Activated CD8-positive, alpha-beta T cell treated with anti-CD3 and anti-CD28 coated beads for 36 hours (primary cell): ENCODE measurements at regions not wholly inside any gene's neighbourhood (a gene's known extent, or its start where the extent isn't known, plus 50 kb on each side); places are given as distances from the start of the nearest gene placed in this dataset.

Experiments
- ATAC-seq: fragments of 200-7000 bp; cut with Tn5 transposase; one replicate; pipeline ENCODE4 v1.10.0; 2021; ENCODE audit warnings: mild to moderate bottlenecking, moderate library complexity
- CTCF ChIA-PET: fragments of 350-600 bp; sonication (Branson Sonifier 250); formaldehyde crosslinking; loops from one replicate; lab custom pipeline; 2021; ENCODE audit warnings: antibody characterized with exemption; lab: Charles Lee
- POLR2A ChIA-PET: fragments of 350-600 bp; sonication (Branson Sonifier 250); formaldehyde crosslinking; loops from one replicate; lab custom pipeline; 2021; ENCODE audit warnings: antibody characterized with exemption; lab: Charles Lee
- DNase-seq: peaks from one replicate; pipeline ENCODE4 v3.0.0-alpha.2; 2020
- H3K27ac Mint-ChIP-seq: one replicate; pipeline ENCODE4 v1.8.0; 2021; ENCODE audit warnings: mild to moderate bottlenecking, mixed read lengths
- H3K27me3 Mint-ChIP-seq: one replicate; pipeline ENCODE4 v1.8.0; 2021; ENCODE audit warnings: mixed read lengths
- H3K36me3 Mint-ChIP-seq: one replicate; pipeline ENCODE4 v1.8.0; 2021; ENCODE audit warnings: low read depth, mixed read lengths
- H3K4me1 Mint-ChIP-seq: one replicate; pipeline ENCODE4 v1.8.0; 2021; ENCODE audit warnings: low read depth, mixed read lengths
- H3K4me3 Mint-ChIP-seq: one replicate; pipeline ENCODE4 v1.8.0; 2021; ENCODE audit warnings: mild to moderate bottlenecking, moderate library complexity, mixed read lengths
- H3K9me3 Mint-ChIP-seq: one replicate; pipeline ENCODE4 v1.8.0; 2021; ENCODE audit warnings: mixed read lengths
- intact Hi-C: fragments of 100-400 bp; cut with micrococcal nuclease; formaldehyde crosslinking; loops from one replicate; pipeline ENCODE4 v1.10.0; 2022
- TF ChIP-seq, protein P1 (sequence below): fragments of 200-600 bp; IDR thresholded peaks from one replicate; pipeline ENCODE4 v1.8.0; 2022; ENCODE audit warnings: antibody characterized with exemption, mild to moderate bottlenecking

DNA sequence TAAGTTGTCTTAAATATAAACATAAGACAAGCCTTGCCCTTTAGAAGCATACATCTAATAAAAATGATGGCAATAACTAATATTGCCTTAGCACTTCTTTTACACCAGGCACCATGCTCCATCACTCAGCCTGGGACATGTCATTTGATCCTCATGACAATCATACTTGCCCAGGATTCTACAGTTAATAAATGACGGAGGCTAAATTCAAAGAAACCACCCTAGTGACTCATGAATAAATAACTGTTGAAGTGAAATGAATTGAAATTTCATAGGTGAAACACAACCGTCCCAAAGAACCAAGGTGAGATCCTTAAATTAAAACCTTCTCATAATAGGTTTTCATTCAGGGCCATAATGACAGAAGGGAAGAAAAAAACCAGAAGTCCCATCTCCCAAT is 89.5 kb downstream of the GRIN2B start:
- Mint-ChIP-seq H3K27ac (no peak overlapping the region), H3K4me1 (no peaks in the 10 kb centered on the region), H3K27me3 (peaks cover 1% of the 10 kb centered on the region), H3K4me3 (no peak overlapping the region), H3K36me3 (no peaks in the 10 kb centered on the region), H3K9me3 (no peaks in the 10 kb centered on the region)
- intact Hi-C loops = no loop called here
- POLR2A ChIA-PET = no interaction called here
- no peak for DNase-seq
- ATAC-seq = no peak
- CTCF ChIA-PET = interaction anchor here (0.6 to 1.2 kb wide), 2 partner anchors 10 to 275 kb away, joined by 3 read pairs; no protein-coding TSS in a partner anchor
- TF ChIP-seq, protein P1, sequence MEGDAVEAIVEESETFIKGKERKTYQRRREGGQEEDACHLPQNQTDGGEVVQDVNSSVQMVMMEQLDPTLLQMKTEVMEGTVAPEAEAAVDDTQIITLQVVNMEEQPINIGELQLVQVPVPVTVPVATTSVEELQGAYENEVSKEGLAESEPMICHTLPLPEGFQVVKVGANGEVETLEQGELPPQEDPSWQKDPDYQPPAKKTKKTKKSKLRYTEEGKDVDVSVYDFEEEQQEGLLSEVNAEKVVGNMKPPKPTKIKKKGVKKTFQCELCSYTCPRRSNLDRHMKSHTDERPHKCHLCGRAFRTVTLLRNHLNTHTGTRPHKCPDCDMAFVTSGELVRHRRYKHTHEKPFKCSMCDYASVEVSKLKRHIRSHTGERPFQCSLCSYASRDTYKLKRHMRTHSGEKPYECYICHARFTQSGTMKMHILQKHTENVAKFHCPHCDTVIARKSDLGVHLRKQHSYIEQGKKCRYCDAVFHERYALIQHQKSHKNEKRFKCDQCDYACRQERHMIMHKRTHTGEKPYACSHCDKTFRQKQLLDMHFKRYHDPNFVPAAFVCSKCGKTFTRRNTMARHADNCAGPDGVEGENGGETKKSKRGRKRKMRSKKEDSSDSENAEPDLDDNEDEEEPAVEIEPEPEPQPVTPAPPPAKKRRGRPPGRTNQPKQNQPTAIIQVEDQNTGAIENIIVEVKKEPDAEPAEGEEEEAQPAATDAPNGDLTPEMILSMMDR = no peak

DNA sequence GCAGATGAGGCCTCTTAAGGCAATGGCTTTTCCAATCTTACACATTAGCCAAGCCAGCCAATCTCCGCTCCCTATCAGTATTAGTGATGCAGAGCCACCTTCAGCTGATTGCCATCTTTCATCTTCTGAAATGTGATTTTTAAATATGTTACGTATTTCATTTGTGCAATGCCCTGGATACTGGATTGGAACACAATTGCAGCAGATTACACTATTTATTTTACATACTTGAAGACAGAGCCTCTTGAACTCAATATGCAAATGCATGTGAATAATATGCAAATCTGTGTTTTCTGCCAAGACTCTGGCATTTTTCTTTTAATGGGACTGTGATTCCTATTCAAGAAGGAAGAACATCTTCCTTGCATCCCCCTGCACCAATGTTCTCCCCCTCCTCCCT is 90.5 kb downstream of the GRIN2B start:
- no peak overlapping the region for H3K27ac Mint-ChIP-seq
- ChIA-PET POLR2A (no interaction called here), CTCF (no interaction called here)
- ATAC-seq (no peak), DNase-seq (no peak)
- no peak overlapping the region for H3K4me3 Mint-ChIP-seq
- no peaks in the 10 kb centered on the region for H3K9me3 Mint-ChIP-seq
- peaks cover 4% of the 10 kb centered on the region for H3K27me3 Mint-ChIP-seq
- intact Hi-C loops = no loop called here
- no peaks in the 10 kb centered on the region for H3K36me3 Mint-ChIP-seq
- TF ChIP-seq, protein P1 = no peak
- no peaks in the 10 kb centered on the region for H3K4me1 Mint-ChIP-seq

DNA sequence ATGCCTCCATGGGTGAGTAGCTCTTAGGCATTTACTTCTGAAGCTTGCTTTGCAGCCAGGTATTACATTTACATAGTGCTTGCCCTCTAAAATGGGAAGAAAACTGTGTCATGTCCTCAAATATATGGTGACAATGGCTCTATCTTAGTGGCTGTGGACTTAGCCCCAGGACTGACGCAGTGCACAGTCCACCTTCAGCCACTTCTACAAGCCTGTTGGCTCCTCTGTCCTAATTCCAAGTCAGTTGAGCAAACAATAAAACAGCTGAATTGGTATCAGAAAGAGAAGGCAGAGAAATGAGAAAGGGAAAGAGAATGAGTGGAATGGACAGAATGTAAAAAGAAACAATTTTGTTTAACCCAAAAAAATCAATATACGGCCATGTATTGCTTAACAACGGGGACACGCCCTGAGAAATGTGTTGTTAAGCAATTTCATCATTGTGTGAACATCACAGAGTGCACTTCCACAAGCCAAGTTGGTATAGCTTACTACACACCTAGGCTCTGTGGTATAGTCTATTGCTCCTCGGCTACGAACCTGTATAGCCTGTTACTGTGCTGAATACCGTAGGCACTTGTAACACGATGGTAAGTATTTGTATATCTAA is 93.5 kb downstream of the GRIN2B start:
- no peak overlapping the region for H3K27ac Mint-ChIP-seq
- ChIA-PET POLR2A (no interaction called here), CTCF (interaction anchor here (1.3 kb wide), 1 partner anchor 24 kb away, joined by 4 read pairs; no protein-coding TSS in a partner anchor)
- H3K4me3 Mint-ChIP-seq = no peak overlapping the region
- no peaks in the 10 kb centered on the region for H3K36me3 Mint-ChIP-seq
- DNase-seq (no peak), ATAC-seq (no peak)
- no peaks in the 10 kb centered on the region for H3K9me3 Mint-ChIP-seq
- TF ChIP-seq, protein P1 = no peak
- no peaks in the 10 kb centered on the region for H3K4me1 Mint-ChIP-seq
- H3K27me3 Mint-ChIP-seq = peaks cover 4% of the 10 kb centered on the region
- intact Hi-C loops = no loop called here

DNA sequence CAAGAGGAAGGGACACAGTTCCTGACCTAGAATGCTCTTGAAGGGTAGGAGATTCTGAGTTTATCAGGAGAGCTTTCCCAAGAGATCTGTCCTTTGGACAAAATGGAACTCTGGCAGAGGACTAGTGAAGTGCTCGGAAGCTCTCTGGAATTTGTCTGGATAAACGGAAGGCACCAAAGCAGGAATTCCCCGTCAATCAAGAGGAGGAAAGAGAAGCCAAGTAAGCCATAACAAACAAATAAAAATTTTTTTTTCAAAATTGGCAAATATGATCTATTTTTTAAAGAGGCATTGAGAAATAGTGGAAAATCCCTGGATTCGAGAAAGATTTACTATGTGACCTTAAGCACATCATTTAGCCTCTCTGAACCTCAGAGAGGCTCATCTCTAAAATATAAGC is 99.2 kb downstream of the GRIN2B start:
- H3K27ac Mint-ChIP-seq = no peak overlapping the region
- no peaks in the 10 kb centered on the region for H3K4me1 Mint-ChIP-seq
- H3K9me3 Mint-ChIP-seq = no peaks in the 10 kb centered on the region
- peaks cover 3% of the 10 kb centered on the region for H3K27me3 Mint-ChIP-seq
- CTCF ChIA-PET = interaction anchor here (1.0 kb wide), 1 partner anchor 18 kb away, joined by 3 read pairs; no protein-coding TSS in a partner anchor
- ATAC-seq (no peak), DNase-seq (no peak)
- POLR2A ChIA-PET = no interaction called here
- H3K4me3 Mint-ChIP-seq = no peak overlapping the region
- TF ChIP-seq, protein P1 = no peak
- no peaks in the 10 kb centered on the region for H3K36me3 Mint-ChIP-seq
- intact Hi-C loops = no loop called here

DNA sequence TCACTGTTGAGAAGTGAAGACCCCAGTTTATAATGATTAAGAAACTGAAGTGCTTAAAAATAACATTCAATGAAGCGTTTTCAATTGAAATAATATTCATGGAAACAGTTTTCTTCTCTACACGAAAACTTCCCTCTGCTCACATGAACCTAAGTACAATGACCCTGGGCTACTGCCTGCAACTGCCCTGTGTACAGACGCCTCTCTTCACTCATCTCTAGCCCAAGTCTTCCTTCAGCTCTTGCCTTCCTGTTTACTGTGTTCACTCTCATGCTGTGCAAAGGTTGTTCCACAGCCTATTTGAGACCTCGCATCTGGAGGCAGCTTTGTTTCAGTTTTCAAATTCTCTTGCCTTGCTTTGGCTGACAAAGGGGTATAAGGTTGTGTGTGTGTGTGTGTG is 100.8 kb downstream of the GRIN2B start:
- TF ChIP-seq, protein P1 = no peak
- ATAC-seq (no peak), DNase-seq (no peak)
- ChIA-PET POLR2A (no interaction called here), CTCF (no interaction called here)
- H3K9me3 Mint-ChIP-seq = no peaks in the 10 kb centered on the region
- H3K27ac Mint-ChIP-seq = no peak overlapping the region
- H3K4me1 Mint-ChIP-seq = no peaks in the 10 kb centered on the region
- no peak overlapping the region for H3K4me3 Mint-ChIP-seq
- intact Hi-C loops = no loop called here
- H3K36me3 Mint-ChIP-seq = no peaks in the 10 kb centered on the region
- H3K27me3 Mint-ChIP-seq = no peaks in the 10 kb centered on the region
